Heart left ventricle (tissue), 13 donors: ENCODE measurements at regions not wholly inside any gene's neighbourhood (a gene's known extent, or its start where the extent isn't known, plus 50 kb on each side); places are given as distances from the start of the nearest gene placed in this dataset.

Source experiments
- POLR2A ChIP-seq, 2 donors: fragments of 450-650 bp; IDR thresholded peaks; one replicate each; pipeline ENCODE4 v1.6.1; 2017; ENCODE audit warnings: antibody characterized with exemption in 2 of 2, mild to moderate bottlenecking in 2 of 2, moderate library complexity in 2 of 2
- TF ChIP-seq, protein P1 (sequence below), 12 donors: fragments of 200-600 bp; sonication (generic) in 4 of 12; IDR thresholded peaks; one replicate each; pipeline versions ENCODE4 v1.5.0 to v1.8.0; 2018 to 2022; ENCODE audit warnings: antibody characterized with exemption in 12 of 12, mild to moderate bottlenecking in 5 of 12
- donor health status: ischemic (EF 13 %, LVEDD 7.1; RV severe dilation, severe dysfunction).
- donor health status: DM: no; HTN: yes; CAD: no.
- donor health status: DM: no; HTN: no; CAD: no.
- donor health status: ischemic (EF 25% LVEDD 6.9; RV normal size, moderate dysfunction).
- donor health status: ischemic (EF 25% LVEDD 5.7; RV mildly dilated, moderate dysfunction).
- donor health status: ischemic (EF 35%, LVEDD 5.7; RV mildly dilated, moderate dysfunction).
- donor health status: nonischemic (EF 11% LVEDD 7.7; RV severe dilation, severe dysfunction).
- donor health status: DM: yes; HTN: yes; CAD: no.
- donor health status: PGD.
- donor health status: ischemic (EF 29% LVEDD 5.4; RV normal size, mild dysfunction).
- donor health status: nonischemic (EF 23%, LVEDD 6.1; RV moderate dilation, normal function).

DNA sequence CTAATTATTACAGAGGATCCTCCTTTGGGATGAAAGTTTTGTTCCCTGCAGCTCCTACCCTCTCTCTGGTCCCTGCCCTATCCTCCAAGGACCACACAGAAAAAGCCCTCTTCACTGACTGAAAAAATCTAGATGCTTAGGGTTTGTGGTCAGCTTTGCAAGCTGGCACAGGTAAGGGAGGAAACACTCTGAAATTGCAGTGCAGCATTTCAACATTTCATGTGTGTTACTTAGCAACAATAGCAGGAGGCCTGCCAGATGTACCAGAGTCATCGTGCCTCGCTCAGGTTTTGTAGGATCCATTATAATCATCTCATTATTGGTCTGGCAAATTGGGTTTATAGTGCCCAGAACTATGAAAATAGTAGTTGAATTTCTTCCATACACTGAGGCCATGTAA is 109.5 kb downstream of the PALM2AKAP2 start:
- TF ChIP-seq, protein P1, sequence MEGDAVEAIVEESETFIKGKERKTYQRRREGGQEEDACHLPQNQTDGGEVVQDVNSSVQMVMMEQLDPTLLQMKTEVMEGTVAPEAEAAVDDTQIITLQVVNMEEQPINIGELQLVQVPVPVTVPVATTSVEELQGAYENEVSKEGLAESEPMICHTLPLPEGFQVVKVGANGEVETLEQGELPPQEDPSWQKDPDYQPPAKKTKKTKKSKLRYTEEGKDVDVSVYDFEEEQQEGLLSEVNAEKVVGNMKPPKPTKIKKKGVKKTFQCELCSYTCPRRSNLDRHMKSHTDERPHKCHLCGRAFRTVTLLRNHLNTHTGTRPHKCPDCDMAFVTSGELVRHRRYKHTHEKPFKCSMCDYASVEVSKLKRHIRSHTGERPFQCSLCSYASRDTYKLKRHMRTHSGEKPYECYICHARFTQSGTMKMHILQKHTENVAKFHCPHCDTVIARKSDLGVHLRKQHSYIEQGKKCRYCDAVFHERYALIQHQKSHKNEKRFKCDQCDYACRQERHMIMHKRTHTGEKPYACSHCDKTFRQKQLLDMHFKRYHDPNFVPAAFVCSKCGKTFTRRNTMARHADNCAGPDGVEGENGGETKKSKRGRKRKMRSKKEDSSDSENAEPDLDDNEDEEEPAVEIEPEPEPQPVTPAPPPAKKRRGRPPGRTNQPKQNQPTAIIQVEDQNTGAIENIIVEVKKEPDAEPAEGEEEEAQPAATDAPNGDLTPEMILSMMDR (IDR thresholded peaks at IDR 0.05) = no peak
- TF ChIP-seq POLR2A (IDR thresholded peaks at IDR 0.05) = no peak
